NCI-H1436 (cell line): ENCODE measurements at regions not wholly inside any gene's neighbourhood (a gene's known extent, or its start where the extent isn't known, plus 50 kb on each side); places are given as distances from the start of the nearest gene placed in this dataset.
"Not testable (repeated sequence)": the region's sequence is repeated elsewhere in the genome, so short reads cannot be mapped to it uniquely, and the experiment has no call there.

Source experiments
- DNase-seq: peaks from one replicate; lab custom pipeline; 2025; lab: John Stamatoyannopoulos, UW

DNA sequence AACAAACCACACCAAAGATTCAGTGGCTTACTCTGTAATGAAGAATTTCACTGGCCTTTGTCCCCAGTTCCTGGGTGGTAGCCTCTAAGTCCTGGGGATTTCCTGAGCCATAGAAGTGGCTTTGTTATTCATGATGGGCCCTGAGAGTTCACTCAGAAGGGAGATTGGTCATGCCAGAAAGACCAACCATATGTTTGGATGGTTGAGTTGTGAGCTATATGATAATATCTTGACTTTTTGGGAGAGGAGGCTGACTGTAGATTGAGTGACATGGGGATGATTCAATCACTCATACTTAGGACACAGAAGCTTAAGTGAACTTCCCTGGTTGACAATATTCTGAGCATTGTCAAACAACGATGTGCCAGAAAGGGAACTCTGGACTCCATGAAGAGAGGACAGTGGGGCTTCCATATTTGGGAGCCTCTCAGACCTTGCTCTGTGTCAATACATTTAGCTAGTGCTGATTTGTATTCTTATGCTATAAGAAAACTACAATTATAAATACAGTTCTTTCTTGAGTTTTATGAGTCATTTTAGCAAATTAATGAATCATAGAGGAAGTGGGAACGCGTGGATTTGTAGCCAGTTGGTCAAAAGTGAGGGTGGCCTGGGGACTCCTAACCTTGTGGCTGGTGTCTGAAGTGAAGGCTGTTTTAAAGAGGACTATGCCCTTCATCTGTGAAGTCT is 392.0 kb downstream of the GBA3 start:
- no peak for DNase-seq

DNA sequence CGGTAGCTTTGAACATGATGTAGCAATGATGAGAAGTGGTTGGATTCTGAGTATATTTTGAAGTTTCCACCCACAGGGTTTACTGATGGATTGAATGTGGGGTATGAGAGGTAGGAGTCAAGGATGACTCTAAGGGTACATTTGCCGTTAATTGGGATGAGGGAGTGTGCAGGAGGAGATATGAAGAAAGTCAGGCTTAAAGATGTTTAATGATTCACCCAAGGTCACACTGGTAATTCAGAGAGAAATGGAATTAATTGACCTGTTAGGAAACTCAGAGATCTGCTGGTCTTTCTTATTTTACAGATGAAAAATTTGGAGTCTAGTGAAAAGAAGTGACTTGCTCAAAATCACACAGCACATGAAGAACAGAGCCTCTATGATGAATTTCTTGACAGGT is 390.7 kb downstream of the GBA3 start:
- no peak for DNase-seq

DNA sequence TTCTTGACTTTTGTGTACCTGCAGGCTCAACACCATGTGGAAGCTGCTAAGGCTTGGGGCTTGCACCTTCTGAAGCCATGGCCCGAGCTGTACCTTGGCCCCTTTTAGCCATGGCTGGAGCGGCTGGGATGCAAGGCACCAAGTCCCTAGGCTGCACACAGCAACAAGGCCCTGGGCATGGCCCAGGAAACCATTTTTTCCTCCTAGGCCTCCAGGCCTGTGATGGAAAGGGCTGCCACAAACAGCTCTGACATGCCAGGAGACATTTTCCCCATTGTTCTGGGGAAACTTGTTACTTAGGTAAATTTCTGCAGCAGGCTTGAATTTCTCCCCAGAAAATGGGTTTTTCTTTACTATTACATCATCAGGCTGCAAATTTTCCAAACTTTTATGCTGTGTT is 387.4 kb downstream of the GBA3 start:
- not testable (repeated sequence) for DNase-seq

DNA sequence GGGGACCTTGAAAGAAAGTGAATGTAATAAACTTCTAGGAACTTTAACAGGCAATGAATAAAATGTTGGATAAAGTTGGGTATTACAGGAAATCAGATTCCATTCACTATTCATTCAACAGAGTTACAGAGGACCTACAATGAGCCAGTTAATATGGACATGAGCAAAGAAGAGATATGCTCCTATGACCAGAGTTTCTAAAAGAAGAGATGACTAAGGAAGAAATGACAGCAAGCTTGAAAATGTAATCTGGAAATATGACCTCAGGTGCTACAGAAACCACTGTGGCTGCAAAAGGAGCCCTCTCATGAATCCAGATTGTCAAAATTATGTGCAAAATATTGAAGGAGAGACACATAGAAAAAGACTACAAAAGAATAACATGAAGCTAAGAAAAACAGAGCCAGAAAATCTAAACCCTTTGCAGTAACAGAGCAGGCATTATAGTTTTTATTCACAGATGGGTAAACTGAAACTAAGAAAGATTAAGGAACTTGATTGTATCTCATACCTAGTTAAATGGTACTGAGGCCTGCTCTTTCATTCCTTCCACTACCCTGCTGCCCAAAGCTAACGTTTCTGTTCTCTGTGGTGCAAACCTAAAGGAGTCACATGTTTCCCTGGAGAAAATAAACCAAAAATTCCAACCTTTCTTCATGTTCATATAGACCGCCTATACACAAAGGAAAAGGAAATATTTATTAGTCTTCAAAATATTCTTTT is 378.3 kb downstream of the GBA3 start:
- DNase-seq: no peak

DNA sequence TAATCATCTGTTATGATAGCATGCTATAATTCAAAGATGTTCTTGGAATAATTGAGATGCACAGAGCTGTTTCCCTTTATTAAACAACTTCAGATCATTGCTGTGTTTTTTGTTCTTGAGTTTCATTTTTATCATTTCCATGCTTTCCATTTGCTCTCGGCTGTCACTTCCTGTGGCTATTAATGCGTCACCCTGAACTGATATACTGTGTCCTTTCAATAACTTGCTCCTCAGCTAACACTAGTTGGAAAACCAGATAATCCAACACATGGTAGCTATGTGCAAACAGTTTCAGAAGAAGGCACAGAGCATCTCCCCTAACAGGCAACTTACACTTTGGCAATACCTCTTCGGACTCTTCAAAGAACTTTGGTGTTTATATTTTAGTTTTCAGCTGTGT is 376.0 kb downstream of the GBA3 start:
- DNase-seq: no peak

DNA sequence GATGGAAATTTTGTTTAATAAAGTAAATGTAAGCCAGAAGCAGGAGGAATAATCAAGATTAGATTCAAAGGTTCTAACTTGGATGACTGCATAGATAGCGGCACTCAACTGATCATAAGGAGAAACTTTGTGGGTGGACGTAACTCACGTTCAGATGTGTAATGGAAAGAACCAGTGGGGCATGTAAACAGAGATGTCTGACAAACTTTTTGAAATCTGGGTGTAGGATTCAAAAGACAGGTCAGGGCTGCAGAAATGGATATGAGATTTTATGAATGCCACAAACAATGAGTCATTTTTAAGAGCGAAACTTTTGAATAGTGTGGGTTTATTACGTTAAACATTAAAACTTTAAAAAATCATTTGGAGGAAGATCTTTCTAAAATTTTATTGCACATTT is 375.6 kb downstream of the GBA3 start:
- no peak for DNase-seq

DNA sequence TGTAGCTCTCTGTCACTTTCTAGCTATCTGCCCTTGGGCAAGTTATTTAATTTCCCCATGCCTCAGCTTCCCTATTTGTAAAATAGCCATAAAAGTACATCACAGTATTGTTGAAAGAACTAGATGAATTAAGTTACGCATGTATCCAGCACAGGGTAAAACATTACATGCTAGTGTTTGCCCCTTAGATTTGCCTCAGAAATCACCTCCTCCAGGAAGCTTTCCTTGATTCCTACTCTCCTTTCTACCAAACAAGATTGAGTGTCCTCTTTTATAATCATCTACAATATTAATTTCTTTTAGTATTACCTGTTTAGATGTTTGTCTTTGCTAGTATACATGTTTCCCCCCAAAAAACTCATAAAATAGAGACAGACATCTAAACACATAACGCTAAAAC is 369.5 kb downstream of the GBA3 start:
- no peak for DNase-seq

DNA sequence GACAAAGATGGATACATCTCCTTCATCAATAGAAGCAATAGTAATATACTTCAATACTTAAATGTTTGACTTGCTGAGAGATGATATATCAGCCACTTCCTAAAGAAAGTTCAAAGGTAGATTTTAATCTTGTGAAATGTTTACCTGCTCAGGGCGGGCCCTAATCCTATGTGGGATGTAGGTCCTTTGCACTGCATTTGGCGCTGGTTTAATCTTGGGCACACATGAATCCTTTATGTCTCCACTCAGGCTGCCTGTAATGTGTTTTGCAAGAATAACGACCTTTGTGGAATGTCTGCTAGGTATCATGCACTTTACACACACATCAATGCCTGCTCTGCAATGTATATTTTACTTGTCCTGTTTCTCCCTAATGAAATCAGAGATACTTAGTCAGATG is 368.7 kb downstream of the GBA3 start:
- DNase-seq: no peak

DNA sequence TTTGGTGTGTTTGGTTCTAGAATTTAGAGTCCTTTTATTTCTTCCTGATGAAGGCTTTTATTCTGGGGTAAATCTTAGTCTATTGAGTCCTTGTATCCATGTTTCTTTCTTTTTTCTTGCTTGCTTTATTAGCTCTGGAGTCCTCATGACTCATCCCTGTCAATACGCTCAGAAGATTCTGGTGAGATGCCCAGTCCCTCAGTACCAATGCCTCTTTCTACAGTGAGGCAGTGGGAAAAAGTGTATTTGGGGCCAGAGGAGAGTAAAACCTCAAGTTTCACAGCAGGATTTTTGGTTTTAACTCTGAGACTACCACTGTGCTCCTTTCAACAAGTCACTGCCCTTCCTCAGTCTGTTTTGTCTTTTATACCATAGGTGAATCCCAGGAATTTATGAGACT is 368.0 kb downstream of the GBA3 start:
- no peak for DNase-seq

DNA sequence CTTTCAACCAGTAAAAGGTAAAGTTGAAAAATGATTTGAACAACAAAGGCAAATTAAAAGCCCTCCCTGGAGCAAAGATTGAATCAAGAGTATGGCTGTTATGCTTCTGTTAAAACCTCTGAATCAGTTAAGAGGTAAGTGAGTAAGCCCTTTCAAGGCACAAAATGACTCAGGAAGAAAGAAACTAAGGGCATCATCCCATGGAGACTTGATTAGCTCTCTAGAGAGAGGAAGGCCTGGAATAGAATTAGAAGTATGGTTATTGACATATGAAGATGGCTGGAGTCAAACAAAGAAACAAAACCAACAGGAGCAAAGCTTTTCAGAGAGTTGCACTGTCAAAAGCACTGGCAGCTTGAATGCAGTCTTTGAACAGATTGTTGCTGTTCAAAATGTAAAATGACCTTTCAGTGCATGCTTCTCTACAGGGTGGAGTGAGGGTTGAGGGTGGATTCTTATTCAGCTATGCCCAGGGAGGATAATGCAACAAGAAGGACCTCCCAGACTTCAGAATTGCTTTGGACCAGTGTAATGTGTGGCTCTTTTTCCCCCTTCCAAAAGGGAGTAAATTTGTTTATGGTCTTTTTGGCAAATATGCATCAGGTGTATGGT is 365.5 kb downstream of the GBA3 start:
- DNase-seq: no peak

DNA sequence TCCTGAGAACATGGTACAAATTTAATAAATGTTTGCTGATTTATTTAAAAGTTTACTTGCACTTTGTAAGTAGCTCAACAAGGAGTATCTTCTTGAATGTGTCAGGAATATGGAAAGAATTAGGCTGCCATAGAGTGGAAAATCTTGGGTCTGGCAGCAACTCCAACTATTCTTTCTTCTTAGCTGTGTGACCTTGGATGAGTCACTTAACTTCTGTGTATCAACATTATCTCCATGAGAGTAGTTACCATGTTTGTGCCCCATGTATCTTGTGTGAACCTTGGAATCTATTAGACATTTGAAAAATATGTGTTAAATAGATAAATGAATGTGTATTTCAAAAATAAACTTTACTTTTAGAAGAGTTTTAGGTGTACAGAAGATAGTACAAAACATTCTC is 348.8 kb downstream of the GBA3 start:
- no peak for DNase-seq

DNA sequence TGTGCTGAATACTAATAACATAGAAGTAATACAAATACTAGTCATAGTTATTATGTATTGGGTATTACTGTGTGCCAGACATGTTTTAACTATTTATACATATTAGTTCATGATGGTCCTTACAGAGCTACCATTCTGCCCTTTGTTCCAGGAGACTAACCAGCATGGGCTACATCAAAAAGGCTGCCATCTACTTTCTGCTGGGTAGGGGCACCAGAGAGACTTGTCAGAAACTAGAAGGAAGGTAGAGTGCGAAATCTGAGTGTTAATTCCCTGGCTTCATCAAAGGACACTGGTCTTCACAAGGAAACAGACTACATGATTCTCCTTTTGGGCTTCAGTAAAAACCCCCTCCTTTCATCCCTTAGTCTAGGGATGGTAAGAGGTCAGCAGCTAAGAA is 347.8 kb downstream of the GBA3 start:
- DNase-seq: no peak

DNA sequence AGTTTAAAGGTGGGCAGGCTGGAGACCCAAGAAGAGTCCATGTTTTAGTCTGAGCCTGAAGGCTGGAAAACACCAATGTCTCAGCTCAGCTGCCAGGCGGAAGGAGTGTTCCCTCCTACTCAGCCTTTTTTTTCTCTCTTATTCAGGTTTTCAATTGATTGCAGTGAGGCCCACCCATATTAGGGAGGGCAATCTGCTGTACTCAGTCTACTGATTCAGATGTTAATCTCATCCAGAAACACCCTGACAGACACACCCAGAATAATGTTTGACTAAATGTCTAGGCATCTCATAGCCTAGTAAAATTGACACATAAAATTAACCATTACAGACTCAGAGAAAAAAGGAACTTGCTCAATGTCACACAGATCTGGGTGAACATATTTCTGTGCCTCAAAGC is 347.1 kb downstream of the GBA3 start:
- no peak for DNase-seq

DNA sequence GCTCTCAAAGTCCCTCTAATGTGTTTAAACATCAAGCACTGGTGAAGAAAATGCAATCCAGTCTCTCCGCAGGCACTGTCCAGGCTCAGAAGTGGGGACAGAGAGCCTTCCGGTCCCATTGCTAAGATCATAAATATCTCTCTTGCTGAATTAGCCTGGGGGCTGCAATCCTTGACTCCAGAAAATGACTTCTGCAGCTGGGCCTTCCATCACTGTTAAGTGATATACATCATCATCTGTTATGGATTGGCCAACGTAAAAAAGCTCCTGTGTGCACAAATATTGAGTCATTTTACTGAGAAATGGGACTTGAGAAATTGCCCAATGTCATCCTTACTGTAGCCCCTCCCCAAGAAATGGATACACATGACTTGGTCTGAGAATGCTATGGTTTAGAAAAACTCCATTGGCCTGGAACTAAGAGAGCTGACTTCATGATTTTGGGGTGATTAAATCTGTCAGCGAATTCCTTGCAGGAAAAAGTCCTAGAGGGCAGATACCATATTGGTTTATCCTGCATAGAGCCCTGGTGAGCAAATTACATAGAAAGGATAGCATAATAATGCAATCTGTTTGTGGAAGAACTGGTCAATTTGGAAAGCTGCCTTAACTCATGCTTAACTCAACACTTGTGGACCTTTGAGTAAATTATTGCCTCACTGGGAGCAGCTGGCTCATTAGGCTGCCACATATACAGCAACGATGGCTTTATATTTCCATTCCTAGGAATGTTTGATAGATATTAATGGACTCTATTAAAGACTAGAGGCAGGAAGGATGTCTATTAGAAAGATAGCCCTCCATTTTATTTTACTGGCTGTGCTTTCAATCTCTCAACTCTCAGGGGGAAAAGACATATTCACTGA is 346.1 kb downstream of the GBA3 start:
- no peak for DNase-seq

DNA sequence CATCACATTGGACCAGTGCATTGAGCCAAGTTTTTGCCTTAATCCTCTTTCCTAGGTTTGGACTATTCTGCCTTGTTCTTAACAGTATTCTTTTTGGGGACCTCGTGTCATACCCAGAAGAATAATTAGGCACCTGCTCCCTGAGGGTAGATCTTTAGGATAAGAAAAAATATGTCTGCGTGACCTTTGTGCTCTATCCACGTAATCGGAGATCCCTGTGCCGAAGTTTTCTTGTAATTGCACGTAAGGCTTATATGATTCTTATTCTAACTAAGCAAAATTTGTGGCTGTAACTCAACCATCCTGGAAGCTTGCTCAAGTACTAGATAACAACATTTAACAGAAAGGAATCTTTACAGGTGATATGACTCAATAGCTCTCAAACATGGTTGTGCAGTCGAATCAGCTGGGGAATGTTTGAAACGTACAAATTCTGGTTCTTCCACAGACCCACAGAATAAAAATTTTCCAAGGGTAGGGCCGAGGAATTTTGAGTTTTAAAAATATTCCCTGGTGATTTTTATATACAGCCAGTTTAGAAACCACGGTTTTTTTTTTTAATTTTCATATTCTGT is 344.3 kb downstream of the GBA3 start:
- no peak for DNase-seq

DNA sequence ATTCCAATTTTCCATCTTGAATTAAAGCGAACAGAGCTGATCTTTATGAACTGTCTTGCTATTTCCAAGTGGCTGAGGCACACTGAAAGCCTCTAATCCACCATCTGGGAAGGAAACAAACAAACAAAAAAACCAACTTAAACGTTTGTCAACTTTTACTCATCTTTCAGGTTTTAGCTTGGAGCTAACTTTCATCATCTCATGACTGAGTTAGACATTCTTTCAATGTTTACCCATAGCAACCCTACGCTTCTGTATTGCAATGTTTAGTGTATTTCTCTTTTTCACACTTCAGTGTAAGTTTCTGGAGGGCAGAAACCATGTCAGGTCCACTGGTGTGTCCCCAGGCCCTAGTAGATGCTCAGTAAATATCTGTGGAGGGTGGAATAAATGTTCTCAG is 343.8 kb downstream of the GBA3 start:
- DNase-seq: no peak

DNA sequence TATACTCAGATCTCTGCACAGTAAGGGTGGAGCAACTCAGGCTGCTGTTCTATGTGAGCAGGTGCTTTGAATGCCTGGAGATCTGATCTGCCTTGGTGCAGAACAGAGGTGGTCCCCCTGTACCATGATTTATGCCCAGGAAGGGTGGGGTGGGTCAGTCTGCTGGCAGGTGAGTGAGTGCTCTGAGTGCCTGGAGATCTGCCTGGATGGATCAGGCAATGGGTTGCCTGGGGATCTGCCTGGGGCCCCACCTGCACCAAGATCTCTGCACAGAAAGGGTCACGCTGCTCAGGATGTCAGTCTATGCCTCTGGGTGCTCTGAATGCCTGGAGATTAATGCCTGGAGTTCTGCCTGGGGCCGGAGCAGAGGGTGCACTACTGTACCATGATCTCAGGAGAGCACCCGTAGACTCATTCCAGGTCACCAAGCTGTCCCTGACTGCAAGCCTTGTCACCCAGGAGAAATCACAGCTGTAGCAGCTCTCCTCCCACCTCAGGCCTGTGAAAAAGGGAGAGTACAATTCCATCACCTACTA is 342.9 kb downstream of the GBA3 start:
- no peak for DNase-seq

DNA sequence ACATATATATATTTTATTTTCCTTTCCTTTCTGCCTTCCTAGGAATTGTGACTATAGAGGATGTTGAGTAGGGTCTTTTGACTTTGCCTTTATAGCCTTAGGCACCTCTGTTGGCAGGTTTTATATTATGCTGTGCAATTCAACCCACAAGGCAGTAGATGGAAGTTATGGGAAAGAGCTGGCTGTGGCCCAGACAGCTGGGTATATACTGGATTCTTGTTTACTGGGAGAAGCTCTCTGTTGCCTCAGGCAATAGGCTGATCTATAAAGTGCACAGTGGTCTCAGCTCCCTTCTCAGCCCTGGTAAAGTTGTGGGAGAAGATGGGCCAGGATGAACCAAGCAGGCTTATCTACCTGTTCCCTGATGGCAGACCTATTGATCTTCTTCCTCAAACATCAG is 342.0 kb downstream of the GBA3 start:
- DNase-seq: no peak

DNA sequence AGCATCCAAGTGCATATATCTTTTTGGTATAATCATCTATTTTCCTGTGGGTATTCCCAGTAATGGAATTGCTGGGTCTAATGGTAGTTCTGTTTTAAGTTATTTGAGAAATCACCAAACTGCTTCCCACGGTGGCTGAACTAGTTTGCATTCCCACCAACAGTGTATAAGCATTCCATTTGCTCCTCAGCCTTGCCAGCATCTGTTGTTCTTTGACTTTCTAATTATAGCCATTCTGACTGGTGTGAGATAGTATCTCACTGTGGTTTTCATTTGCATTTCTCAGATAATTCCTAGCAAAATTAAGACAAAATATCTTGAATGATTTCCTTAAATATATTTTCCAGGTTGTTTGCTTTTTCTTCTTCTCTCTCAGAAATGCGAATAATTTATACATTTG is 341.1 kb downstream of the GBA3 start:
- no peak for DNase-seq

DNA sequence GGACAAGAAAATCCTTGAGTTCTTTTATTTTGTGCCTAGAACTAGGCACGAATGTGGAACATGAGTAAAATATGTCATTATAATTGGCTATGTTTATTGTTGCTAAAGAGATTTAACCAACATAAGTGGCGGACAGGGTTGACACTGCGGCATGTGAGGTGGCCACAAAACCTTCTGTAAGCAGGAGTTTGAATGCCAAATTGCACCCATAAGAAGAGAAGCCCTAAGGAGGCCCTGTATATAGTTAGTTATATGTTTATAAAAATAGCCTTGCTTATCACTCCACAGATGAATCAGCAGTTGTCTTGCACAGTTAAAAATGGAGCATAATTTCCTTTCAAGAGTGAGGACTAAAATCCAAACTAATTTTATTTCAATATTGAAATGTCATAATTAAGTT is 336.1 kb downstream of the GBA3 start:
- no peak for DNase-seq

DNA sequence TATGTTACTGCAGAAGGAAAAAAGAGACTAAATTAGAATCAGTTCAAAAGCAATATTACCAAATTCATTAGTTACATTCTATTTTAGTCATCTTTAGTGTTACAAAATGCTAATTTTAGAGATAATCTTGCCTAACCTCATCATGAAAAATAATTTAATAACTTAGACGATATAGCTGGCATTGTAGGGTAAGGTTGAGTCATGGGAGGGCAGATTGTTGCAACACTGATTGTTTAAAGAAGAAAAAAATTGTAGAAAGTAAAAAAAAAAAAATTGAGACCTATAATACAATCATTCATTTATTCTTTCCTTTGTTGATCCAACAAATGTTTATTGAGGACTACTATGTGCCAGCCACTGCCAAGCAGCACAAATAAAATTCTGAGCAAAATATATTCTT is 330.9 kb downstream of the GBA3 start:
- DNase-seq: no peak

DNA sequence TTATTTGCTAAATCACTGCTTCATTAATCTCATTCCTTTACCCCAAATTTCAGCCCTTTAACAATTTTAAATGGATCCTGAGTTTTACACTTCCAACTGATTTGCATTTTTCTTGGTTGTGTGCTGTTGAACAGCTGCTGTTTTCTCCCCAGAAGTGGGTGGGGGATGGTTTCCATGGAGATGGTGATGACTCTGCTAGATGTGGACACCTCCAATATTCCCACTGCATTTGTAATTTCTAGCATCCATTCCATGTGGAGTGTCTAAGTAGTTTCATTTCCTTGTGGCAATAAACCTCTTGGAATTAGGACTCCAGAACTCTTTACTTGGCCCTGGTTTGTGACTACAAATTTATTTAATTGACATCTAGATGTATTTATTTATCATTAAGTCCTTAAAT is 330.4 kb downstream of the GBA3 start:
- no peak for DNase-seq
